ENCODE measurements at regions not wholly inside any gene's neighbourhood (a gene's known extent, or its start where the extent isn't known, plus 50 kb on each side); places are given as distances from the start of the nearest gene placed in this dataset.

GRCh38 chr4:175229154-175229553, 311.0 kb downstream of the ADAM29 start:
- TF ChIP-seq HDAC6 (IDR thresholded peaks at IDR 0.05; ENCODE audit: low read depth, low read length) (no peak), U2AF1 (optimal IDR thresholded peaks at IDR 0.05; ENCODE audit: low read depth, low read length) (no peak), NFIX (CRISPR knock-in tag; IDR thresholded peaks at IDR 0.05; ENCODE audit: low read depth) (no peak), CREM (IDR thresholded peaks at IDR 0.05; ENCODE audit: low read depth) (no peak), PRPF4 (IDR thresholded peaks at IDR 0.05; ENCODE audit: insufficient read depth, low read depth, low read length, poor library complexity, severe bottlenecking) (no peak), TAF9B (IDR thresholded peaks at IDR 0.05; ENCODE audit: partially characterized antibody) (no peak), ZNF589 (CRISPR knock-in tag; IDR thresholded peaks at IDR 0.05; ENCODE audit: low read depth) (no peak), TRIM25 (IDR thresholded peaks at IDR 0.05; ENCODE audit: borderline replicate concordance) (no peak), SPI1 (IDR thresholded peaks at IDR 0.05; ENCODE audit: borderline replicate concordance, low read depth, low read length) (no peak), CBX8 (IDR thresholded peaks at IDR 0.05; ENCODE audit: borderline replicate concordance, extremely low read depth, low read depth, low read length, poor library complexity, severe bottlenecking) (no peak), ZEB2 (IDR thresholded peaks at IDR 0.05) (no peak), FOXJ3 (CRISPR knock-in tag; IDR thresholded peaks at IDR 0.05) (no peak), ZNF217 (CRISPR knock-in tag; IDR thresholded peaks at IDR 0.05) (no peak), HLTF (IDR thresholded peaks at IDR 0.05) (no peak)
- 0% methylated on average over 1 of the region's 1 CpG for WGBS (ENCODE audit: insufficient coverage, low coverage, missing lambda C conversion rate)
- ChIA-PET CTCF (ENCODE audit: low intra/inter-chr PET ratio) (no interaction called here), POLR2A (no interaction called here)
- Histone ChIP-seq H2AFZ (ENCODE audit: low read depth, low read length) (no peak overlapping the region), H3K9ac (ENCODE audit: insufficient read depth in 1 of 2, low read depth in 2 of 2, low read length in 2 of 2) (no peak overlapping the region), H3K4me2 (ENCODE audit: insufficient read depth, low read length) (no peak overlapping the region), H3K9me3 (replicated peaks; ENCODE audit: control insufficient read depth, insufficient read depth, low read depth, low read length) (no peaks in the 10 kb centered on the region), H3K79me2 (ENCODE audit: control insufficient read depth, insufficient read depth, low read length) (no peaks in the 10 kb centered on the region), H3K36me3 (ENCODE audit: control insufficient read depth, insufficient read depth, low read length) (no peaks in the 10 kb centered on the region), H4K20me1 (replicated peaks; ENCODE audit: control insufficient read depth, insufficient read depth, low read length) (no peaks in the 10 kb centered on the region), H3K4me1 (replicated peaks in 1 of 2; ENCODE audit: control insufficient read depth in 2 of 2, insufficient read depth in 2 of 2, low read length in 2 of 2) (no peaks in the 10 kb centered on the region), H3K27ac (ENCODE audit: extremely low read depth, low read depth, low read length) (no peak overlapping the region), H3K4me3 (no peak overlapping the region), H3K27me3 (ENCODE audit: control insufficient read depth in 2 of 2, insufficient read depth in 2 of 2, low read length in 2 of 2) (no peaks in the 10 kb centered on the region), H3K9me1 (ENCODE audit: control insufficient read depth, insufficient read depth, low read length) (no peaks in the 10 kb centered on the region)
- DNase-seq (ENCODE audit: extremely low read depth in 1 of 4, low spot score in 3 of 4): no peak
- BruUV-seq (replicated peaks): no TSS peak
- FAIRE-seq: no peak
- ATAC-seq: no peak
- in situ Hi-C loops (cut with MboI) (no loop called here), intact Hi-C loops (cut with micrococcal nuclease) (no loop called here)

All from K562 (cell line).